Activated naive CD4-positive, alpha-beta T cell treated with anti-CD3 and anti-CD28 coated beads, Interleukin-2, amount 50 U/mL, for 16 hours (primary cell): ENCODE measurements at regions not wholly inside any gene's neighbourhood (a gene's known extent, or its start where the extent isn't known, plus 50 kb on each side); places are given as distances from the start of the nearest gene placed in this dataset.
"Not testable (repeated sequence)": the region's sequence is repeated elsewhere in the genome, so short reads cannot be mapped to it uniquely, and the experiment has no call there.

Experiments used
- DNase-seq: peaks from one replicate; pipeline ENCODE4 v3.0.0-alpha.2; 2020

- not testable (repeated sequence) for DNase-seq
These were observed 193.2 kb downstream of the POTED start for GRCh38 chr21:13802757-13803156.
